GM13976 (cell line): ENCODE measurements at regions not wholly inside any gene's neighbourhood (a gene's known extent, or its start where the extent isn't known, plus 50 kb on each side); places are given as distances from the start of the nearest gene placed in this dataset.

Experiments used
- DNase-seq: peaks from one replicate; pipeline ENCODE4 v3.0.0; 2012; ENCODE audit warnings: low spot score
- CTCF ChIP-seq: IDR thresholded peaks from 2 replicates; pipeline ENCODE4 v1.5.1; 2012; ENCODE audit warnings: borderline replicate concordance, mild to moderate bottlenecking; ENCODE audit not compliant: insufficient read depth; ENCODE audit errors: extremely low read depth, missing control alignments, control extremely low read depth
- in situ Hi-C: fragments of 300-500 bp; cut with MboI; formaldehyde crosslinking; loops from one replicate; pipeline ENCODE4 v1.12.0; 2022; ENCODE audit warnings: low sequenced_read_pairs, mixed read lengths, inconsistent platforms; ENCODE audit not compliant: unreplicated experiment

- peak; percentile 59 for TF ChIP-seq CTCF
- in situ Hi-C loops: no loop called here
- DNase-seq: peak; percentile 49
Measured at GRCh38 chr3:189041482-189042090, 130.2 kb upstream of the TPRG1 start.

- TF ChIP-seq CTCF: no peak
- no peak for DNase-seq
- in situ Hi-C loops: no loop called here
Measured at GRCh38 chr3:189042832-189043231, 128.9 kb upstream of the TPRG1 start.

GRCh38 chr3:189049458-189050236 lies 122.1 kb upstream of the TPRG1 start:
- TF ChIP-seq CTCF: peak; percentile 22
- DNase-seq: no peak
- in situ Hi-C loops: no loop called here

DNA sequence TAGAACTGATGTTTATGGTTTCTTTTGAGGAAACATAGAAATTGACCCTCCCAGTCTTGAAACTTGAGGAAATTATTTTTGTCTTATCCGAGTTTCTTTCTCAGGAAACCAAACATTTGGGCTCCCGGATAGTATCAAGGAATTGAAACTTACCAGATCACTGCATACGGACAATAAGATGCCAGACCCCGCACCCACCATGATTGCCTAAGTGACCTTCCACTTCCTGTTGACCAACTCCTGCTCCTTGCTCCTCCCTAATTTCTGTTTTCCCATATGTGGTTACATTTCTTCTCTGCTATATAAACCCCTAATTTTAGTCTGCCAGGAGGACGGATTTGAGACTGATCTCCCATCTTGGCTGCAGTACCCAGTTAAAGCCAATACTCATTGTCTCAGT lies 118.4 kb upstream of the TPRG1 start:
- TF ChIP-seq CTCF: no peak
- in situ Hi-C loops: no loop called here
- DNase-seq: no peak

GRCh38 chr3:189056646-189057335 lies 115.0 kb upstream of the TPRG1 start:
- TF ChIP-seq CTCF: no peak
- in situ Hi-C loops: no loop called here
- no peak for DNase-seq

- DNase-seq: no peak
- TF ChIP-seq CTCF: no peak
- in situ Hi-C loops: no loop called here
Measured at GRCh38 chr3:189057369-189057768, 114.4 kb upstream of the TPRG1 start.
